ENCODE measurements at regions not wholly inside any gene's neighbourhood (a gene's known extent, or its start where the extent isn't known, plus 50 kb on each side); places are given as distances from the start of the nearest gene placed in this dataset.

GRCh38 chr5:152511531-152512132 is 106.6 kb upstream of the NMUR2 start:
- Histone ChIP-seq H3K27me3 (replicated peaks in 1 of 2; ENCODE audit: control insufficient read depth in 2 of 2, insufficient read depth in 2 of 2, low read length in 1 of 2) (no peaks in the 10 kb centered on the region), H3K4me2 (ENCODE audit: control insufficient read depth, insufficient read depth) (no peak overlapping the region), H3K79me2 (ENCODE audit: control insufficient read depth, insufficient read depth, low read length) (no peaks in the 10 kb centered on the region), H3K4me3 (no peak overlapping the region), H3K27ac (ENCODE audit: control insufficient read depth, insufficient read depth) (no peak overlapping the region), H3K36me3 (ENCODE audit: control insufficient read depth in 2 of 2, insufficient read depth in 2 of 2, low read length in 1 of 2) (no peaks in the 10 kb centered on the region), H3K9me3 (replicated peaks; ENCODE audit: control insufficient read depth, insufficient read depth, low read length) (no peaks in the 10 kb centered on the region), H3K9ac (ENCODE audit: control insufficient read depth, insufficient read depth, low read length) (no peak overlapping the region), H3K4me1 (ENCODE audit: control insufficient read depth, insufficient read depth, low read length) (no peaks in the 10 kb centered on the region), H2AFZ (ENCODE audit: control insufficient read depth, low read depth, low read length) (no peak overlapping the region), H4K20me1 (ENCODE audit: control insufficient read depth, insufficient read depth) (no peaks in the 10 kb centered on the region)
- intact Hi-C loops (cut with micrococcal nuclease; ENCODE audit: unreplicated experiment): loop anchor here (5.0 kb wide), 1 partner anchor 369 kb away; no protein-coding TSS in a partner anchor
- no TSS peak for BruUV-seq (replicated peaks)
- in situ Hi-C loops (cut with MboI): no loop called here
- no peak for ATAC-seq
- ChIA-PET CTCF (interaction anchor here (0.6 to 1.3 kb wide), 3 partner anchors 162 to 687 kb away, joined by 3 to 4 read pairs (median 3); no protein-coding TSS in a partner anchor), SMC1A (ENCODE audit: uncharacterized antibody, unreplicated experiment) (interaction anchor here (1.1 to 1.2 kb wide), 2 partner anchors 65 to 687 kb away, joined by 3 to 4 read pairs; no protein-coding TSS in a partner anchor), RAD21 (ENCODE audit: unreplicated experiment) (no interaction called here), POLR2A (no interaction called here)
- TF ChIP-seq ZNF217 (IDR thresholded peaks at IDR 0.05) (no peak), ZNF274 (IDR thresholded peaks at IDR 0.05; ENCODE audit: insufficient read depth, insufficient read length) (no peak), ZNF687 (IDR thresholded peaks at IDR 0.05) (no peak), NFXL1 (IDR thresholded peaks at IDR 0.05; ENCODE audit: borderline replicate concordance) (no peak)
- WGBS (ENCODE audit: insufficient coverage, insufficient replicate concordance, low lambda C conversion rate, missing lambda C conversion rate): 26% methylated on average over 7 of the region's 7 CpGs
- no peak for FAIRE-seq
- DNase-seq (ENCODE audit: low read depth, low spot score): no peak
